ENCODE measurements at regions not wholly inside any gene's neighbourhood (a gene's known extent, or its start where the extent isn't known, plus 50 kb on each side); places are given as distances from the start of the nearest gene placed in this dataset.

DNA sequence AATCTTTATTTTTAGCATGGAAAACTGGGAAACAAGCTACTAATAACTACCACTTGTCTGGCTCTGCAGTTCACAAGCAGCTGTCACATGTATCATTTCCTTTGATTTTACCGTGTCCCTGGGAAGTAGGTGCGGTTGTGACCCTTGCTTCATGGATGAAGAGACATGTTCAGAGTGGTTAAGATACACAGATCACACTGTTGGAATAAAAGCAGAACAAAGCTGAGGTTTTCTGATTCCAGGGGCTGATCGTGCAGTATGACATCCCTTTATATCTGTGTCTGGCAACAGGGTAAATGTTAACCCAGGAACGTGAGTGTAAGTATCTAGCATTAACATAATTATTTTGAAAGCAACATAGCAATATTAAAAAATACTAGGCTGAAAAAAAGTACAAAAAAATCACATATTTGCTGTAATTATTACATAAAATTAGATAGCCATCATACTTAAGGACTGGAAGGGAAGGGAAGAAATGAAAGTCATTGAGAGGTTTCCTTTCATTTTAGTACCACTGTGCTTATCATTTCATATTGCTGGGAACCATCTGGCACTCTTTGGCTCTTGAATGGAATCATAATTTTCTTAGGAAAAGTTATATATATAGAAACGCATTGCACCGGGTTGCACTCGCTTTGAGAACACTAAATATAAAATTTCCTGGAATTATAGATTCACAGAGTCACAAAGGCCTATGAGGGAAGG is 62.8 kb upstream of the PAXBP1 start:
- TF ChIP-seq, protein P1, sequence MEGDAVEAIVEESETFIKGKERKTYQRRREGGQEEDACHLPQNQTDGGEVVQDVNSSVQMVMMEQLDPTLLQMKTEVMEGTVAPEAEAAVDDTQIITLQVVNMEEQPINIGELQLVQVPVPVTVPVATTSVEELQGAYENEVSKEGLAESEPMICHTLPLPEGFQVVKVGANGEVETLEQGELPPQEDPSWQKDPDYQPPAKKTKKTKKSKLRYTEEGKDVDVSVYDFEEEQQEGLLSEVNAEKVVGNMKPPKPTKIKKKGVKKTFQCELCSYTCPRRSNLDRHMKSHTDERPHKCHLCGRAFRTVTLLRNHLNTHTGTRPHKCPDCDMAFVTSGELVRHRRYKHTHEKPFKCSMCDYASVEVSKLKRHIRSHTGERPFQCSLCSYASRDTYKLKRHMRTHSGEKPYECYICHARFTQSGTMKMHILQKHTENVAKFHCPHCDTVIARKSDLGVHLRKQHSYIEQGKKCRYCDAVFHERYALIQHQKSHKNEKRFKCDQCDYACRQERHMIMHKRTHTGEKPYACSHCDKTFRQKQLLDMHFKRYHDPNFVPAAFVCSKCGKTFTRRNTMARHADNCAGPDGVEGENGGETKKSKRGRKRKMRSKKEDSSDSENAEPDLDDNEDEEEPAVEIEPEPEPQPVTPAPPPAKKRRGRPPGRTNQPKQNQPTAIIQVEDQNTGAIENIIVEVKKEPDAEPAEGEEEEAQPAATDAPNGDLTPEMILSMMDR (IDR thresholded peaks at IDR 0.05), result no peak
- ChIA-PET CTCF (interaction anchor here (1.0 to 3.1 kb wide), 6 partner anchors 8 to 363 kb away, joined by 3 to 18 read pairs (median 10); no protein-coding TSS in a partner anchor), POLR2A (no interaction called here)
- Mint-ChIP-seq H3K9me3 (no peaks in the 10 kb centered on the region), H3K27me3 (peaks cover 1% of the 10 kb centered on the region), H3K36me3 (ENCODE audit: low read depth) (no peaks in the 10 kb centered on the region), H3K27ac (no peak overlapping the region), H3K4me1 (ENCODE audit: low read depth) (no peaks in the 10 kb centered on the region), H3K4me3 (no peak overlapping the region)
- ATAC-seq (no peak), DNase-seq (no peak)
- intact Hi-C loops (cut with micrococcal nuclease), result loop anchor here (5.0 to 10.0 kb wide), 2 partner anchors 290 to 363 kb away; no protein-coding TSS in a partner anchor

DNA sequence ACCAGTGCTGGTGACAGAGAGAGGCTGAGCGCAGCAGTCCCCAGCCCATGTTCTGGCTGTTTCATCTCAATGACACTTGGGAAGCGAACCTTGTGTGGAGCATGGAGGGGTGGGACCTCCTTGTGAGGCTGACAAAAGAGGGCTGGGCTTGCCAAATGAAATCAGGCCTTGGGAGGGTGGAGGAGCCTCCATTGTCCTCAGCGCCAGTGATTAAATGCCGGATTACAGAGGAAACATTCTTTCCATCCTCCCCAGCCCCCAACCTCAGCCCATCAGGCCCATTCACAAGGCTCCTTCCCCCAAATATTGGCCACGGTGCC is 63.3 kb upstream of the PAXBP1 start:
- ATAC-seq (no peak), DNase-seq (no peak)
- TF ChIP-seq, protein P1 (IDR thresholded peaks at IDR 0.05), result no peak
- Mint-ChIP-seq H3K27me3 (peaks cover 1% of the 10 kb centered on the region), H3K9me3 (no peaks in the 10 kb centered on the region), H3K4me3 (no peak overlapping the region), H3K27ac (no peak overlapping the region), H3K4me1 (ENCODE audit: low read depth) (no peaks in the 10 kb centered on the region), H3K36me3 (ENCODE audit: low read depth) (no peaks in the 10 kb centered on the region)
- ChIA-PET CTCF (interaction anchor here (1.1 to 5.6 kb wide), 5 partner anchors 9 to 362 kb away, joined by 3 to 37 read pairs (median 11); no protein-coding TSS in a partner anchor), POLR2A (no interaction called here)
- intact Hi-C loops (cut with micrococcal nuclease), result loop anchor here (5.0 to 10.0 kb wide), 2 partner anchors 290 to 362 kb away; no protein-coding TSS in a partner anchor

DNA sequence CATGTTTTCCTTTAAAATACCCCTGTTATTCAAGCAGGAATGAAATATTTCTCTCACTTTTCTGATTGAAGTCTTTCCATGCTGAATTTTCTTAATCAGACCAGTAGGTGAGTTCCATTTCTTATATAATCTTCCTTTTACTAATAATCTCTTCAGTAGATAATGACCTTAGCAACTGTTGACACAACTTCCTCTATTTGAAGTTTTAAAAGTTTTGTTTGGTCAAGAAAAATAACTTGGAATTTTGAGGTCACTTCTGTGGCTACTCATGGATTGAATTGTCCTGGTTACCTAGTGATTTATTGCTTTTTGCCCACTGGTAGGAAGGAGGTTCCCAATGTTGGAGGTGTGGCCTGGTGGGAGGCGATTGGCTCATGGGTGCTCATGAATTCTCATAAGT is 70.6 kb upstream of the PAXBP1 start:
- Mint-ChIP-seq H3K27me3 (peaks cover 3% of the 10 kb centered on the region), H3K36me3 (ENCODE audit: low read depth) (no peaks in the 10 kb centered on the region), H3K4me1 (ENCODE audit: low read depth) (no peaks in the 10 kb centered on the region), H3K27ac (no peak overlapping the region), H3K4me3 (no peak overlapping the region), H3K9me3 (no peaks in the 10 kb centered on the region)
- intact Hi-C loops (cut with micrococcal nuclease), result no loop called here
- ATAC-seq (no peak), DNase-seq (no peak)
- TF ChIP-seq, protein P1 (IDR thresholded peaks at IDR 0.05), result no peak
- ChIA-PET POLR2A (no interaction called here), CTCF (interaction anchor here (0.9 kb wide), 1 partner anchor 189 kb away, joined by 3 read pairs; no protein-coding TSS in a partner anchor)

DNA sequence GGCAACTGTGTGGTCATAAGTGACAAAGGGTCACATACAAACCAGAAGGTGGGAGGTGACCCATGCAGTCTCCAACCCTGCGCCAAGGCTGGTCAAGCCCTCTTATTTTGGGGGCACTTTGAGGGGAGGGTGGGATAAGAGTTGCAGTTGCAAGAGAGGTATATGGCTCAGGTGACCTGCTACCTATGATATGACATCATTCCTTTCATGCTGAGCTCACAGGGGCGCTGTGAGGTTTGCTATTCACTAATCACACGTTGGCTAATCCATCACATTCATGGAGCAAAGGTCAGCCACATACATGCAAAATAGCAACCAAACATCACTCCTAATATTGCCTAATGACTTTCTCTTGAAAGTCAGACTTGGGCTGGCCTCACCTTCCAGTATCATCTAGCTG is 72.0 kb upstream of the PAXBP1 start:
- intact Hi-C loops (cut with micrococcal nuclease), result no loop called here
- H3K4me3 Mint-ChIP-seq, result no peak overlapping the region
- H3K9me3 Mint-ChIP-seq, result no peaks in the 10 kb centered on the region
- H3K36me3 Mint-ChIP-seq (ENCODE audit: low read depth), result no peaks in the 10 kb centered on the region
- H3K27me3 Mint-ChIP-seq, result peaks cover 1% of the 10 kb centered on the region
- no peak overlapping the region for H3K27ac Mint-ChIP-seq
- no peaks in the 10 kb centered on the region for H3K4me1 Mint-ChIP-seq (ENCODE audit: low read depth)
- ChIA-PET POLR2A (no interaction called here), CTCF (interaction anchor here (1.0 kb wide), 1 partner anchor 354 kb away, joined by 4 read pairs; no protein-coding TSS in a partner anchor)
- DNase-seq, result no peak
- TF ChIP-seq, protein P1 (IDR thresholded peaks at IDR 0.05), result no peak
- ATAC-seq, result no peak

DNA sequence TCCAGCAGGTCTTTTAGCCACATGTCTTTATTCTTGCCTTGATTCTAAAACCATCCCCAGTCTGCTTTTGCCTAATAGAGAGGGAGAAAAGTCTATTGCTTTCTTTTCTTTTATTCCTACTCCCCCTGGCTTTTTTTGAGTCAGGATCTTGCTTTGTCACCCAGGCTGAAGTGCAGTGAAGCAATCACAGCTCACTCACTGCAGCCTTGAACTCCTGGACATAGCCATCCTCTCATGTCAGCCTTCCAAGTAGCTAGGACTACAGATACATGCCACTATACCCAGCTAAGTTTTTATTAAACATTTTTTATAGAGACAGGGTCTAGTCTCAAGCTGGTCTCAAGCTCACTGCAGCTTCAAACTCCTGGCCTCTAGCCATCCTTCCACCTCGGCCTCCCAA is 72.5 kb upstream of the PAXBP1 start:
- H3K9me3 Mint-ChIP-seq, result no peaks in the 10 kb centered on the region
- no peak for DNase-seq
- ChIA-PET CTCF (no interaction called here), POLR2A (no interaction called here)
- H3K4me3 Mint-ChIP-seq, result no peak overlapping the region
- no peaks in the 10 kb centered on the region for H3K36me3 Mint-ChIP-seq (ENCODE audit: low read depth)
- H3K4me1 Mint-ChIP-seq (ENCODE audit: low read depth), result no peaks in the 10 kb centered on the region
- no peak for ATAC-seq
- H3K27ac Mint-ChIP-seq, result no peak overlapping the region
- H3K27me3 Mint-ChIP-seq, result peaks cover 1% of the 10 kb centered on the region
- intact Hi-C loops (cut with micrococcal nuclease), result no loop called here
- TF ChIP-seq, protein P1 (IDR thresholded peaks at IDR 0.05), result no peak
